ENCODE measurements at regions not wholly inside any gene's neighbourhood (a gene's known extent, or its start where the extent isn't known, plus 50 kb on each side); places are given as distances from the start of the nearest gene placed in this dataset.

DNA sequence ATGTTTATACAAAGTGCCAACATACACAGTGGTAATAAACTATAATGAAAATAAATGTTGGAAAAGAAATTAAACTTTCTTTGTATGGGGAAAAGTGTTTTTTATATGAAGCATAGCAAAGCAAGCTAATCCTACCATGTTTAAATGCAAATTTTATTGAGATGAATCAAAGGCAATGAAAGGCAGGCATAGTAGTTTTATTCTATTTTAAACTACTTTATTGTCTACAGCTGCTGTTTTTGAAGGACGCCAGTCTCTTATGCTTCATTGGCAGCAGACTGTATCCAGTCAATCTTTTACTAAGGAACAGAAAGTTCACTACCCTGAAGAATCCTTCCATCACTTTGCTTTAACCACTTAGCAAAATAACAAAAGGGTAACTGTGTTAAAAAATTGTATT is 761.0 kb downstream of the ROBO2 start:
- H3K4me1 Mint-ChIP-seq: no peaks in the 10 kb centered on the region
- no peak overlapping the region for H3K4me3 Mint-ChIP-seq
- no peaks in the 10 kb centered on the region for H3K27me3 Mint-ChIP-seq
- peaks cover 0 to 16% (median 3%) of the 10 kb centered on the region in 7 donors for H3K9me3 Mint-ChIP-seq
- ATAC-seq (ENCODE audit: low read depth in 2 of 2): no peak
- H3K27ac Mint-ChIP-seq: no peak overlapping the region
- no peak for DNase-seq
- no peaks in the 10 kb centered on the region for H3K36me3 Mint-ChIP-seq

DNA sequence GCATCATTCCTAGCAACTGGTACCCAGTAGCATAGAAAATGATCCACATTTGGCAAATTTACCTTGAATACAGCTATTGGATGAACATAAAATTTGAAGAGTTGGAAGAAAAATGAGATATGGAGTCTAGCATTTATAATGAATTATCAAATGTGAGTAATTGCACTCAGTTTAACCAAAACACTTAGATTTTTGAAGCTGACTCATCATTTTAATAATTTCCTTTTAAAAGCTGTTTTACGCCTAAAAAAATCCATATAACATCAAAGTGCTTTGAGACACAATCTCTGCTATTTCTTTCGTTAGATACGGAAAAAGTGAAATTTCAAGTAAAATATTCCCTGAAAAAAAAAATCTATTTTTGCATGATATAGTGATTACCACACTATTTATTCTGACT is 767.4 kb downstream of the ROBO2 start:
- H3K4me1 Mint-ChIP-seq: no peaks in the 10 kb centered on the region
- peaks cover 0 to 11% (median 3%) of the 10 kb centered on the region in 7 donors for H3K9me3 Mint-ChIP-seq
- DNase-seq (no peak), ATAC-seq (ENCODE audit: low read depth in 2 of 2) (no peak)
- no peak overlapping the region for H3K27ac Mint-ChIP-seq
- no peaks in the 10 kb centered on the region for H3K36me3 Mint-ChIP-seq
- no peak overlapping the region for H3K4me3 Mint-ChIP-seq
- no peaks in the 10 kb centered on the region for H3K27me3 Mint-ChIP-seq

DNA sequence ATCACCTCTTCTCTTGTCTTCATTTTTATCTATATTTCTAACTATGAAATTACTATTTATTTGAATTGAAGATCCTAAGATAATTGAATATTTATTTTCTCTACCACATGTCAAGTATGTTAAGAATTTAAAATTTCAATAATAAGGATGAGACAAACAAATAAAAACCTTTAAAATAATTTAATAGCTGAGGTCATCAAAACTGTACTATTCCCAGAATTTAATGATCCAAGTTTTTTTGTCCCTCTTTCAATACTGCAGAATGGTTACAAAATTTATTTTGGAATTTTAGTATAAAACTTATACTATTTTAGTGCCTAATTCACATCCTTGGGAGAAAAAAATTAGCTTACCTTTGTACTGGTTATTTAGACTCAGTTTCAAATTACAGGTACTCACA is 774.9 kb downstream of the ROBO2 start:
- Mint-ChIP-seq H3K36me3 (no peaks in the 10 kb centered on the region), H3K4me3 (no peak overlapping the region), H3K27me3 (no peaks in the 10 kb centered on the region), H3K27ac (no peak overlapping the region), H3K9me3 (no peaks in the 10 kb centered on the region), H3K4me1 (no peaks in the 10 kb centered on the region)
- ATAC-seq (ENCODE audit: low read depth in 2 of 2) (no peak), DNase-seq (no peak)

DNA sequence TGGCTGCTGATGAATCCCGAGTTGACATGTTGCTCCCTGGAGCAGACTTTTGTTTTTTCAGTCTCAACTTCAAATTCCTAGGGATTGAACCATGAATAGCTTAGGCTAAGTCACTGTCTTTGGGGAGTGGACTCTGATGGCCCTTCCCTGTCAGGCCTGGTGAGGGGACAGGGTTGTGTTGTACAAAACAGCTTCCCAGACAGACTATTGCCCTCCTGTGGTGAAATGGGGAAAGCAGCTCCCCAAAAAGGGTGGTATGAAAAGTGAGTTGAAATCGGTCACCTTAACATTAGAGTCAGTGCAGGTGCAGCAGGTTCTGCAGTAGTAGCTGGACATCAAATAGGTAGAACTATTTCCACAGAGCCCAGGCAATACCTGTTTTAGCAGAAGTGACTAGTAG is 775.6 kb downstream of the ROBO2 start:
- DNase-seq (no peak), ATAC-seq (ENCODE audit: low read depth in 2 of 2) (no peak)
- H3K27me3 Mint-ChIP-seq: no peaks in the 10 kb centered on the region
- H3K4me1 Mint-ChIP-seq: no peaks in the 10 kb centered on the region
- peaks cover 0 to 3% (median 0%) of the 10 kb centered on the region in 7 donors for H3K9me3 Mint-ChIP-seq
- no peak overlapping the region for H3K27ac Mint-ChIP-seq
- H3K36me3 Mint-ChIP-seq: no peaks in the 10 kb centered on the region
- no peak overlapping the region for H3K4me3 Mint-ChIP-seq

DNA sequence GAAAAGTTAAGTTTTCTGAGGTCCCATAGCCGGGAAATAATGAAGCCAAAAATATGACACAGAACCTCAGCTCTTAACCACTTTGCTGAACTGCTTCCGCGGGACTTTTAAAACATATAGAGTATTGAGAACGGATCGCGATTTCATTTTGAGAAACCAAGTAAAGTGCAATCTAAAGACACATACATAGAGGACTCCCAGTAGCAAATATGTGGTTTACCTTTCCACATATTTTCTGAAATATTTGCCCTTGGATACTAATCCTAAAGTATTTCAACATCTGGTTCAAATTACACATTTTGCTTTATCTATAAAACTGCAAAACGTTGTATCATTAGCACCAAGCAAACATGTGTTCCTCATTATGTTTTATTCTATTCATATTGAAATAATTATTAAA is 776.5 kb downstream of the ROBO2 start:
- H3K27me3 Mint-ChIP-seq: no peaks in the 10 kb centered on the region
- H3K4me3 Mint-ChIP-seq: no peak overlapping the region
- no peak overlapping the region for H3K27ac Mint-ChIP-seq
- no peaks in the 10 kb centered on the region for H3K36me3 Mint-ChIP-seq
- DNase-seq (no peak), ATAC-seq (ENCODE audit: low read depth in 2 of 2) (no peak)
- H3K9me3 Mint-ChIP-seq: peaks cover 0 to 7% (median 0%) of the 10 kb centered on the region in 7 donors
- H3K4me1 Mint-ChIP-seq: no peaks in the 10 kb centered on the region

DNA sequence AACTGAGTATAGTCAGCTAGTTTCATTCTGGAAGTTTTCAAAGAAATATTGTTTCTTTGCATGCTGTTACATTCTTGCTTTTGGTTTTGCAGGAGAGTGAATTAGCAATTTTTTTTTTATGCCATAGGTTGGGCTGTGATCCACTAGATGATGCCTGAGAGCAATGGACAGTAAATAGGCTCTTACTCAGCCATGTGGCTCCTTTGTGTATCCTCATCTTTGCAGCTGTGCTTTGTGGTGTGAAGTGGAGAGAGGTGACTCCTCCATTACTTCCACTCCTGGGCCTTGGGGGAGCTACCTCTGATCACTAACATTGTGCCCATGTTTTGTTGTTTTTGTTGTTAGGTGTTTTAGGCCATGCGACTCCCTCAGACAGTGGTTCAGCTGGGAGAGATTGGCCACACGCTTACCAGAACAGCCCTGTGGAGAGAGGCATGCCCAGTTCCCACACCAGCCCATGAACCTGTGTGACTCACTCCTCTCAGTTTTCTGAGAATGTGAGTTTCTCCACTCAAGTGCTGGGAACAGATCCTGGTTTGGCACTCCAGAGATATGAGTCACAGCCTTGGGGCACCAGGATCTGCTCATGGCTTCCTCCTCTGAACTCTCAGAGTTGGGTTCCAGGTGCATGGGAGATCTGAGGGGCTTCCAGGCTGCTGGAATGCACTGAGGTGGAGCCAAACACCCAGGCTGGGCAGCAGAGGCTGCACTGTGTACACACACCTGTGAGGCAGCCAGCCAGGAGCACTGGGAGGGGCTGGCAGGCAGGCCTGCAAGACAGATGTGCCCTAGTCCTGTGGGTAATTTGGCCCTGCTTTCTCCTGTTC is 785.3 kb downstream of the ROBO2 start:
- H3K36me3 Mint-ChIP-seq: no peaks in the 10 kb centered on the region
- no peak overlapping the region for H3K27ac Mint-ChIP-seq
- H3K9me3 Mint-ChIP-seq: peaks cover 2 to 15% (median 7%) of the 10 kb centered on the region in 7 donors
- H3K4me1 Mint-ChIP-seq: no peaks in the 10 kb centered on the region
- ATAC-seq (ENCODE audit: low read depth in 2 of 2) (no peak), DNase-seq (no peak)
- H3K27me3 Mint-ChIP-seq: no peaks in the 10 kb centered on the region
- H3K4me3 Mint-ChIP-seq: no peak overlapping the region

DNA sequence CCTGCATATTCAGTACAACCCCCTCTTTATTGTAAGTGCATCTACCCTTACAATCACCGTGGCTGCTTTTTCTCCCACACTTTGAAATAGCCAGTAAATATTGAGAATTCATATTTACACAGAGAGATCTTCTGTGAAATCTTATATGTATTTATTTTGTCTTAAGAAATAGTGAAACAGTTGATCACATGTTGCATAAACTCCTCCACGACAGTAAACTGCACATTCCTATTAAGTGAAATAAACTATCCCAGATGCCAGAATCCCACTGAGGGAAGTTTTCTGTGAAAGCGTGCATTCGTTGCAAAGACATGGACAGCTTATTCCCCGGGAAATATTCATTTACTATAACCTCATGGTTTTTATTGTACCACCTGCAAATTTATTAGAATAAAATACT is 796.0 kb downstream of the ROBO2 start:
- DNase-seq (no peak), ATAC-seq (ENCODE audit: low read depth in 2 of 2) (no peak)
- peaks cover 4 to 13% (median 7%) of the 10 kb centered on the region in 7 donors for H3K9me3 Mint-ChIP-seq

DNA sequence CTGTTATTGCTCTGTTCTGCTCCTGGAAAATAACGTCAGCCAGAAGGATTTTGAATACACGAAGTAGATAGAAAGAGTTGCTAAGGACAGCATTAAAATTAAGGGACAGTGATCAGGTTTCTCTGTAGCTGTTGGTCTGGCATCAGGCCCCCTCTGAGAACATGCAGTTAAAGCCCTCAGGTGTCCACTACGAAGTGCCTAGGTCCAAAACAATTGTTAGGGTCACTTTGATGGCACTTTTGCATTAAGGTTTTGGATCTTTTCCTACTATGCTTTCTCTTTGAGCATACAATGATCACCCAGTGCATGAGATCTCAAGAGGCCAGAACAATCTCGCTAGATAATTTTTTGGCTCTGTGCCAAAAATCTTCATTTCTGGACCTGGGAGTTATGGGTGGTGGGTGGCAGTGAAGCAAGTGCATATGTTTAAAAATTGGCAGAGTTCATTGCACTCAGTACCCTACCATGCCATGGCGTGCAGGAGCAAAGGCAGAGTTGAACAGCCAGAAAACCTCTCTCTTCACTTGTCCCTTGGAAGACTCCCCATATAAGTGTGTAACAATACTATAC is 797.6 kb downstream of the ROBO2 start:
- Mint-ChIP-seq H3K4me3 (no peak overlapping the region), H3K36me3 (no peaks in the 10 kb centered on the region), H3K9me3 (peaks cover 7 to 27% (median 12%) of the 10 kb centered on the region in 7 donors), H3K4me1 (no peaks in the 10 kb centered on the region), H3K27ac (no peak overlapping the region), H3K27me3 (no peaks in the 10 kb centered on the region)
- DNase-seq (no peak), ATAC-seq (ENCODE audit: low read depth in 2 of 2) (no peak)

More for the DNA sequence above, 796.0 kb downstream of the ROBO2 start:
- H3K4me3 Mint-ChIP-seq: no peak overlapping the region
- no peaks in the 10 kb centered on the region for H3K4me1 Mint-ChIP-seq
- H3K27me3 Mint-ChIP-seq: no peaks in the 10 kb centered on the region
- H3K27ac Mint-ChIP-seq: no peak overlapping the region
- H3K36me3 Mint-ChIP-seq: no peaks in the 10 kb centered on the region

DNA sequence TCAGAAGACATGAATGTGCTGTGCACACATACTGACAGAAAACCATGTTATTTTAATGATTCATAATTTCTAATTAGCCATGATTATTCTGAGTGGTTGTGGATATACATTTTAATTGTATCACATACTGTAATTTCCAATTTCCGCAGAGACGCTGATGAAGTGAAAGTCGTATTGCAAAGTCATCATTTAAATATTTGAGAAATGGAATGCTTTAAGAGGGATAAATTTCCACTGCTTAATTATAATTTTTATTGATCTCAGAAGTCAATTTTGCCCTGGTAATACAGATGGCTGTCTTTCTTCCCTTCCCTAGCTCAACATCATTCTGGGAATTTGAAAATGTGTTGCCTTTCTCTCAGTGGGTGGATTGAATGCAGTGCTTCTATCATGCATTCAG is 819.3 kb downstream of the ROBO2 start:
- H3K4me3 Mint-ChIP-seq: no peak overlapping the region
- no peak overlapping the region for H3K27ac Mint-ChIP-seq
- no peak for DNase-seq
- peaks cover 0 to 17% (median 3%) of the 10 kb centered on the region in 7 donors for H3K9me3 Mint-ChIP-seq
- no peak for ATAC-seq (ENCODE audit: low read depth in 2 of 2)
- no peaks in the 10 kb centered on the region for H3K4me1 Mint-ChIP-seq
- H3K36me3 Mint-ChIP-seq: no peaks in the 10 kb centered on the region
- H3K27me3 Mint-ChIP-seq: no peaks in the 10 kb centered on the region

DNA sequence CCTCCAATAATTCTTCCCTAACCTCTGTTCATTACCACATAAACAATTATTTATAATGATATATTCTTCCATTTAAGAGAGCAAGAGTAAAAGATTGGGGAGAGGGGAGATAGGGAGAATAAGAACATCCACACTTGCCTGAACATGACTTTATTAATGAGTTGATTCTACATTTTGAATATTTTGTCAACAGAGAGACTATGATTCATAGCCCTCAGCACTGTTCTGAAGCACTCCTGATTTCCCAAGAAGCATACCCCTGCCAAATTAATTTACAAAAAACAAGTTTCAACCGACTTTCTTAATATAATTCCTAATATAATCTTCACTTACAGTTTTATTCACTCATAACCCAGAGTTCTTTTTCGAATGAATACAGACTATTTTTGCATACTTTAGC is 828.8 kb downstream of the ROBO2 start:
- Mint-ChIP-seq H3K4me1 (no peaks in the 10 kb centered on the region), H3K36me3 (no peaks in the 10 kb centered on the region), H3K27me3 (no peaks in the 10 kb centered on the region), H3K9me3 (peaks cover 1 to 13% (median 7%) of the 10 kb centered on the region in 7 donors), H3K4me3 (no peak overlapping the region), H3K27ac (no peak overlapping the region)
- DNase-seq (no peak), ATAC-seq (ENCODE audit: low read depth in 2 of 2) (no peak)

DNA sequence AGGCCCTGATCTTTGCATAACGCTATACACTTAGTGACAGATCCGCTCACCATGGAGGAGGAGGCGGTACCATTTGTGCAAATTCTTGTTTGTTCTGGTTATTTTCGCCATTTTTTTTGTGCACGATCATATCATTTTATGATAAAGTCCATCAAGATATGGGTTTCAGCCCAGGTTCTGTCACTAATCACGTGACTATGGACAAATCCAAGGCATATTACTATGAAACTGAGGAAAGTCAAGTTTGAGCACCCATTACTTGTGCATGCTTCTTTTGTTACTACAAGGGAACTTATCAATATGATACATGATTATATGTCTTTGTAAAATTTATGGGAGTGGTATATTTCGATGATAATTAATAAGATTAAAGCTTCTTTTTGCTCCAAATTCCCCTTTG is 829.5 kb downstream of the ROBO2 start:
- H3K27me3 Mint-ChIP-seq: no peaks in the 10 kb centered on the region
- no peak for ATAC-seq (ENCODE audit: low read depth in 2 of 2)
- H3K36me3 Mint-ChIP-seq: no peaks in the 10 kb centered on the region

DNA sequence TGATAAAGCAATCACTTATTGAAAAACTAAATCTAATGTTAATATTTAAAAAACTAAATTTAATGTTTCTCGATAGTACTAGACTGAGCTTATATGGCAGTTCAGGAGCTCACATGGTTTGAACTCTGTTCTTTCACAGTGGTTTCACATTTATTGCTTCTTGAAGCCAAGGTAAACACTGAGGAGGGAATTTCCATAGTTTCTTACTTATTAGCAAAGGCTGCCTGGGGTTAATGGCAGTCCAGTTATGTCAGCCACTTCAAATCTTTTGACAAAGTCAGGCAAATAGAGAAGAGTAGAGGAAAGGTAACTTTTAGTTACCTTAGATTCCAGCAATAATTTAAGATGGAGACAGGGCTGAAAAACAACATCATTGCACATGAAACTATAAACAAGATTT is 831.5 kb downstream of the ROBO2 start:
- H3K4me1 Mint-ChIP-seq: no peaks in the 10 kb centered on the region
- H3K27ac Mint-ChIP-seq: no peak overlapping the region
- no peak for DNase-seq
- peaks cover 0 to 17% (median 8%) of the 10 kb centered on the region in 7 donors for H3K9me3 Mint-ChIP-seq
- no peaks in the 10 kb centered on the region for H3K27me3 Mint-ChIP-seq
- ATAC-seq (ENCODE audit: low read depth in 2 of 2): no peak
- H3K4me3 Mint-ChIP-seq: no peak overlapping the region
- no peaks in the 10 kb centered on the region for H3K36me3 Mint-ChIP-seq

More for the DNA sequence above, 829.5 kb downstream of the ROBO2 start:
- Mint-ChIP-seq H3K9me3 (peaks cover 0 to 13% (median 6%) of the 10 kb centered on the region in 7 donors), H3K4me1 (no peaks in the 10 kb centered on the region), H3K4me3 (no peak overlapping the region), H3K27ac (no peak overlapping the region)
- no peak for DNase-seq

DNA sequence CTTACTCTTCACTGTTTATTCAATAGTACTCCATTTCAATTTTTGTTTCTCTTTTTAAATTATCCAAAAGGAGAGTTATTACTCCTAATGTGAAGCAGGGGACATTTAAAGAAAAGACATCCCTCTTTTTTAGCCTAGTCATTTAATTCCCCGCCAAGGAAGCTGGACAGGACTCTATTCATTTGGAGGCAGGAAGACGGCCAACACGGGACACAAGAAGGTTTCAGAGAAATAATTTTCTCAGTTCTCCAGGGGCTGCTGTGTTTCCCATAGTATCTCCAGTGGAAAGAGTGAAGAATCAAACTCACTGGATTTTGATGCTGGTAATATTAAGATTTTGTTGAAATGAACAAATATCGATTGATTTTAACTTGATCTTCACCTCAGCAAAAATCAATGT is 833.7 kb downstream of the ROBO2 start:
- Mint-ChIP-seq H3K4me3 (no peak overlapping the region), H3K27ac (no peak overlapping the region), H3K36me3 (no peaks in the 10 kb centered on the region), H3K4me1 (no peaks in the 10 kb centered on the region), H3K27me3 (no peaks in the 10 kb centered on the region), H3K9me3 (peaks cover 8 to 22% (median 10%) of the 10 kb centered on the region in 7 donors)
- no peak for ATAC-seq (ENCODE audit: low read depth in 2 of 2)
- no peak for DNase-seq

DNA sequence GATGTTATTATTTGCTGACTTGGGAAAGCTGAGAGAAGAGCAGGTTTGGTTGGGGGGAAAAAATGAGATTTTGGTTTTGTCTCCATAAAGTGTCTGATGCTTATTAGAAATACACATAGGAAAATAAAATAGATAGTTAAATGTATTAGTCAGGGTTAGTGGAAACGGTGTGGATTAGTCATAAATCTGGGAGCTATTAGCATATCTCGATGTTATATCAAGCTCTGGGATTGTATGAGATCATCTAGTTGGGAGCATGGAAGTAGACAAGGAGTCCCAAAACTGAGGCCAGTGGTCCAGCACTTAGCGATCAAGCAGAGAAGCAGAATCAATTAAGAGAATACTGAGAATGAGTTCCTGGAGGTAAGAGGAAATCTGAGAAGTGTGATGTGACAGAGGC is 845.5 kb downstream of the ROBO2 start:
- H3K27ac Mint-ChIP-seq: no peak overlapping the region
- ATAC-seq (ENCODE audit: low read depth in 2 of 2) (no peak), DNase-seq (no peak)
- H3K4me3 Mint-ChIP-seq: no peak overlapping the region
- no peaks in the 10 kb centered on the region for H3K27me3 Mint-ChIP-seq
- no peaks in the 10 kb centered on the region for H3K4me1 Mint-ChIP-seq
- no peaks in the 10 kb centered on the region for H3K36me3 Mint-ChIP-seq
- peaks cover 0 to 12% (median 2%) of the 10 kb centered on the region in 7 donors for H3K9me3 Mint-ChIP-seq

Measured in naive B cell (primary cell).